Stomach (tissue), 4 donors: ENCODE measurements at regions not wholly inside any gene's neighbourhood (a gene's known extent, or its start where the extent isn't known, plus 50 kb on each side); places are given as distances from the start of the nearest gene placed in this dataset.

ENCODE experiments used
- CTCF ChIP-seq, 7 experiments: fragments of 450-650 bp in 4 of 7; fragments of 200-600 bp in 3 of 7; sonication (generic) in 3 of 7; IDR thresholded peaks; one replicate each; pipeline ENCODE4 v1.5.1; 2016 to 2019; ENCODE audit warnings: antibody characterized with exemption in 7 of 7, control low read depth in 2 of 7, mild to moderate bottlenecking in 1 of 7
- EP300 ChIP-seq: sonication (generic); formaldehyde crosslinking; IDR thresholded peaks from one replicate; pipeline ENCODE4 v1.6.1; 2017; ENCODE audit warnings: antibody characterized with exemption
- POLR2A ChIP-seq, 4 donors: fragments of 450-650 bp; IDR thresholded peaks; one replicate each; pipeline ENCODE4 v1.6.1; 2016; ENCODE audit warnings: antibody characterized with exemption in 4 of 4, control low read depth in 2 of 4, mild to moderate bottlenecking in 1 of 4, moderate library complexity in 1 of 4
- POLR2AphosphoS5 ChIP-seq, 3 donors: sonication (generic); formaldehyde crosslinking; IDR thresholded peaks; one replicate each; pipeline ENCODE4 v1.6.1; 2016; ENCODE audit warnings: antibody characterized with exemption in 3 of 3

GRCh38 chr5:164597293-164597900 lies 1092.0 kb downstream of the MAT2B start:
- TF ChIP-seq CTCF (IDR thresholded peaks at IDR 0.05) (no peak), POLR2AphosphoS5 (IDR thresholded peaks at IDR 0.05) (no peak), POLR2A (IDR thresholded peaks at IDR 0.05) (no peak), EP300 (no peak)
